ENCODE measurements at regions not wholly inside any gene's neighbourhood (a gene's known extent, or its start where the extent isn't known, plus 50 kb on each side); places are given as distances from the start of the nearest gene placed in this dataset.

DNA sequence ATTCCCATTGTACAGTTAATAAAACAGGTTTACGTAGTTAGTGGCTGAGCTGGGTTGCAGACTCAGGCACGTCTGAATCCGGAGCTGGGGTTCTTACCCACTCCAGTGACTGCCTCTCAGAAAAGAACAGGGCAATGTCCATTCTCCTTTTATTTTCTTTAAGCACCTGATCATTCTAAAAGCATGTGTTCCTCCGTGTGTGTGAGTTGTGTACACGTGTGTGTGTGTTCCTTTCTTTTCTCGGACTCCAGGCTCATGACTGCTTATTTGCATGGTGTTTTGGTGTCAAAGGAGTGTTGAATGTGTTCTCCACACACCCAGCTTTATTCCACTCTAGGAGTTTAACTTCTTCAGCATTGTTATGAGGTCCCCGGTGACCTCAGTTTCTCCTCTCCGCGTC lies 260.1 kb downstream of the SNX10 start:
- TF ChIP-seq CTCF (IDR thresholded peaks at IDR 0.05) (no peak), POLR2AphosphoS5 (IDR thresholded peaks at IDR 0.05) (no peak), POLR2A (IDR thresholded peaks at IDR 0.05) (no peak)

Data from prostate gland (tissue), 2 donors.